LoVo (cell line): ENCODE measurements at regions not wholly inside any gene's neighbourhood (a gene's known extent, or its start where the extent isn't known, plus 50 kb on each side); places are given as distances from the start of the nearest gene placed in this dataset.

Source experiments
- DNase-seq: peaks from one replicate; pipeline ENCODE4 v3.0.0-alpha.2; 2016; ENCODE audit warnings: low spot score

GRCh38 chr4:86529436-86529835, 64.7 kb upstream of the PTPN13 start:
- DNase-seq: no peak

- no peak for DNase-seq
Observed at GRCh38 chr4:86530183-86530582, 63.9 kb upstream of the PTPN13 start.

- no peak for DNase-seq
Observed at GRCh38 chr4:86531440-86531839, 62.7 kb upstream of the PTPN13 start.

GRCh38 chr4:86532851-86533250, 61.3 kb upstream of the PTPN13 start:
- DNase-seq: no peak

- DNase-seq: no peak
Observed at GRCh38 chr4:86536151-86536550, 58.0 kb upstream of the PTPN13 start.

GRCh38 chr4:86542319-86543027, 51.6 kb upstream of the PTPN13 start:
- DNase-seq: no peak

GRCh38 chr4:86543080-86543479, 51.0 kb upstream of the PTPN13 start:
- no peak for DNase-seq

- no peak for DNase-seq
Observed at GRCh38 chr4:86543560-86544309, 50.4 kb upstream of the PTPN13 start.

- DNase-seq: no peak
Observed at GRCh38 chr4:86544310-86544966, 49.7 kb upstream of the PTPN13 start.
